AG04449 (cell line): ENCODE measurements at regions not wholly inside any gene's neighbourhood (a gene's known extent, or its start where the extent isn't known, plus 50 kb on each side); places are given as distances from the start of the nearest gene placed in this dataset.
"Not testable (repeated sequence)": the region's sequence is repeated elsewhere in the genome, so short reads cannot be mapped to it uniquely, and the experiment has no call there.

ENCODE experiments used
- CTCF ChIA-PET: fragments of 350-600 bp; formaldehyde crosslinking; extraction: SDS; loops from one replicate; lab custom pipeline; 2021; ENCODE audit warnings: antibody characterized with exemption; lab: Yijun Ruan, JAX
- POLR2A ChIA-PET: fragments of 400-600, 350-600 bp; formaldehyde crosslinking; extraction: SDS; loops from one replicate; lab custom pipeline; 2020; ENCODE audit warnings: antibody characterized with exemption, inconsistent platforms; lab: Yijun Ruan, JAX
- DNase-seq: peaks from one replicate; pipeline ENCODE4 v3.0.0-alpha.2; 2010; ENCODE audit warnings: low read depth, low spot score
- H3K4me3 ChIP-seq: 2 replicates; pipeline ENCODE4 v1.5.1; 2011; ENCODE audit warnings: low read depth, mild to moderate bottlenecking, control low read depth, low read length
- TF ChIP-seq, protein P1 (sequence below): IDR thresholded peaks from one replicate; pipeline ENCODE4 v1.5.1; 2011; ENCODE audit warnings: mild to moderate bottlenecking, moderate library complexity, low read length, control low read depth, inconsistent platforms; ENCODE audit not compliant: insufficient read depth; ENCODE audit errors: missing control alignments

DNA sequence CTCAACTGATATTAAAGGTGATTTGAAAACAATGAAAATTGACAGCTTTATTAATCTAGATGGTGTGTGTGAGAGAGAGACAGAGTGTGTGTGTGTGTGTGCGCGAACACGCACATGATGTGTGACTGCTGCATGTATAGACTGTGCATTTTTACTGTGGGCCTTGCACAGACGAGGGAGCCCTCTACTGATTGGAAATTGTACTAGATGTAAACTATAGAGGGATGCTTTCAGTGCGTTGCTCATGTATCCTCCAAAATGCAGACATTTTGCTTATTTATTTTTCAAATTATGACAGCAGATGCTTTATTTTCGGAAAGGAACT, 168.4 kb upstream of the GK2 start:
- no peak overlapping the region for H3K4me3 ChIP-seq
- ChIA-PET POLR2A (interaction anchor here (0.7 kb wide), 1 partner anchor 31 kb away, joined by 3 read pairs; no protein-coding TSS in a partner anchor), CTCF (interaction anchor here (1.0 to 2.6 kb wide), 3 partner anchors 10 to 634 kb away, joined by 3 to 14 read pairs (median 3); no protein-coding TSS in a partner anchor)
- DNase-seq, result no peak
- TF ChIP-seq, protein P1, sequence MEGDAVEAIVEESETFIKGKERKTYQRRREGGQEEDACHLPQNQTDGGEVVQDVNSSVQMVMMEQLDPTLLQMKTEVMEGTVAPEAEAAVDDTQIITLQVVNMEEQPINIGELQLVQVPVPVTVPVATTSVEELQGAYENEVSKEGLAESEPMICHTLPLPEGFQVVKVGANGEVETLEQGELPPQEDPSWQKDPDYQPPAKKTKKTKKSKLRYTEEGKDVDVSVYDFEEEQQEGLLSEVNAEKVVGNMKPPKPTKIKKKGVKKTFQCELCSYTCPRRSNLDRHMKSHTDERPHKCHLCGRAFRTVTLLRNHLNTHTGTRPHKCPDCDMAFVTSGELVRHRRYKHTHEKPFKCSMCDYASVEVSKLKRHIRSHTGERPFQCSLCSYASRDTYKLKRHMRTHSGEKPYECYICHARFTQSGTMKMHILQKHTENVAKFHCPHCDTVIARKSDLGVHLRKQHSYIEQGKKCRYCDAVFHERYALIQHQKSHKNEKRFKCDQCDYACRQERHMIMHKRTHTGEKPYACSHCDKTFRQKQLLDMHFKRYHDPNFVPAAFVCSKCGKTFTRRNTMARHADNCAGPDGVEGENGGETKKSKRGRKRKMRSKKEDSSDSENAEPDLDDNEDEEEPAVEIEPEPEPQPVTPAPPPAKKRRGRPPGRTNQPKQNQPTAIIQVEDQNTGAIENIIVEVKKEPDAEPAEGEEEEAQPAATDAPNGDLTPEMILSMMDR, result peak; percentile 47

DNA sequence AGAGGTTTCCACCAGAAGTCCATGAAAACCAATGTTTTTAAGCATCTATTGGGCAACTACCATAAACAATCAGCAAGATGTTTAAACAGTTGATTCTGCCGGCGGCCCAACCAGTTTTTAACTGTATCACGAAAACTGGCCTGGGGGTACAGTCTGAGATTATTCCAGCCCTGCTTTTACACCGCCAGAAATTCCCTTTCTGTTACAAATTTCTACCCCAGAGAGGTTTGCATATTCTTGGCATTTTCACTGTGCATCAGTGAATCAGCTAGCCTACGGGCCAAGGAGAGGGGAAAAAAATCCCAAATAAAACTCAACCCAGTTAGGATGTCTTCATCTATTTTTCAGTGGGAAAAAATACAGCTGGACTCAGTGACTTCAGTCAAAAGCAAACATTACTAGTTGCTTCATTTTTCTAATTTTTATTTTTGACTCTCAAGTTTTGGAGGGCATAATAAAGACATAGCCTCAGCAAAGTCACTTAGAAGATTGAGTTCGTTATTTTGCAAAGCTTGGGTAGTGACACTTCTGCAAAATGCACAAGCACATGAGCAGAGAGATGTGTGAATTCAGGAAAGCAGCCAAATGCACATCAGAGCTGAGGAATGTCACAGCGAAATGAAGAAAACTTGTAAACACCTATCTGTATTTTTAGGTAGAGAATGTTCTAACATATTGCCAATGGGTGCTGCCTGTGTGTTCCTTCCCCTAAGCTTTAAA, 167.8 kb upstream of the GK2 start:
- no peak for DNase-seq
- CTCF ChIA-PET, result interaction anchor here (1.0 to 2.6 kb wide), 3 partner anchors 9 to 634 kb away, joined by 3 to 14 read pairs (median 3); no protein-coding TSS in a partner anchor
- POLR2A ChIA-PET, result interaction anchor here (0.7 kb wide), 1 partner anchor 31 kb away, joined by 3 read pairs; no protein-coding TSS in a partner anchor
- TF ChIP-seq, protein P1, result no peak
- H3K4me3 ChIP-seq, result no peak overlapping the region

DNA sequence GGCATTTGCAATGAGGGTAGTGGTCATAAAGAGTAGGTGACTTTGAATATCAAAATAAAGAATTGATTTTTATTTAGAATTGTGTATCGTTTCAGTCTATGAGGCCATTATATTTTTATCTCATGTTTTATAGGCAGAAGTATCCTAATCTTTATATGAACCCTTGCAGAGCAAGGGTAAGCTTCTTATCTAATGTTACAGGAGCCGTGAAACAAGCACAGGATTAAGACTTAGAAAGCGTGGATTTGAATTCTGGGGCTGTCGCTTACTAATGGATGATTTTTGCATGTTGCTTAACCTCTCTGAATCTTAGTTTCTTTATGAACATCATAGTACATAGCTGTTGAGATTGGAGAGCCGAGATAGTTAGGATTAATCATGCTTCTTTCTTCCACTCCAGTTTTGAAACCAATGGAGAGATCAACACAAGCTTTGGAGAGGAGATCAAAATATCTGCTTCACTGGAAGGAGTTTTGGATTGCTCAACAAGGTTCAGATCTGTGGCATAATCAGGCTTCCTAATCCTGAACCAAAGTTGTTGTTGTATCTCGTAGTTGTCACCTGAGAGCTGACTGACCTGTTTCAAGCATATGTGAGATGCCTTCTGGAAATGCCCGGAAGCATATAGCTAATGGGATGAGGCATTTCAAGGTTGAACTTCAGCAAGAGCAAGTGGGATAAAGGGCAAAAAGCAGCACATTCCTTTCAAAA, 166.9 kb upstream of the GK2 start:
- no peak for DNase-seq
- ChIA-PET POLR2A (no interaction called here), CTCF (interaction anchor here (1.3 to 2.6 kb wide), 2 partner anchors 623 to 628 kb away, joined by 3 to 14 read pairs; no protein-coding TSS in a partner anchor)
- TF ChIP-seq, protein P1, result no peak
- no peak overlapping the region for H3K4me3 ChIP-seq

DNA sequence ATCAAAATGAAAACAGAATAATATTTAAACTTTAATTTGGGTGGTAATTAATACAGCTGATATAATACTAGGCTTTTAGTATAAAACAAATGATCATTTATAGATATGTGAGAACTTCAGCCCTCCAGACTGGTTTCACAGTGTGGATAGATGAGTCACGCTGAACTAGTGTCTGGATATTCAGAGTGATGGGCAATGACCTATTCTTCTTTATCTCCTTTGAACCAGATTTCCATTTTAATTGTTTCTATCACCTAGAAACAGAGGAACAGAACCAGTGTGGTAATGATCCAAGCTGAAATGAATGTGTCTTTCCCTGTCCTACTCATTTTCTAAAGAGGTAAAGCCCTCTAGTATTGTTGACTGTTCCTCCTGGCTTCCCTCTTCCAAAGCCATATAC, 155.2 kb upstream of the GK2 start:
- H3K4me3 ChIP-seq, result no peak overlapping the region
- TF ChIP-seq, protein P1, result no peak
- CTCF ChIA-PET, result no interaction called here
- DNase-seq, result no peak
- POLR2A ChIA-PET, result no interaction called here

DNA sequence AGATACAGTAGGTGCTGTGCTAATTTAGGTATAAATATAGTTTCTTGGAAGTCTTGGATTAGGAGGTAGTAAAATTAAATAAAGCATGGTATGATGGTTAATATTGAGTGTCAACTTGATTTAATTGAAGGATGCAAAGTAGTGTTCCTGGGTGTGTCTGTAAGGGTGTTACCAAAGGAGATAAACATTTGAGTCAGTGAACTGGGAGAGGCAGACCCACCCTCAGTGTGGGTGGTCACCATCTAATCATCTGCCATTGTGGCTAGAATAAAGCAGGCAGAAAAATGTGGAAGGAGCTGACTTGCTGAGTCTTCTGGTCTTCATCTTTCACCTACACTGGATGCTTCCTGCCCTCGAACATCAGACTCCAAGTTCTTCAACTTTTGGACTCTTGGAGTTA, 153.7 kb upstream of the GK2 start:
- no peak overlapping the region for H3K4me3 ChIP-seq
- TF ChIP-seq, protein P1, result no peak
- no peak for DNase-seq
- POLR2A ChIA-PET, result no interaction called here
- CTCF ChIA-PET, result no interaction called here

DNA sequence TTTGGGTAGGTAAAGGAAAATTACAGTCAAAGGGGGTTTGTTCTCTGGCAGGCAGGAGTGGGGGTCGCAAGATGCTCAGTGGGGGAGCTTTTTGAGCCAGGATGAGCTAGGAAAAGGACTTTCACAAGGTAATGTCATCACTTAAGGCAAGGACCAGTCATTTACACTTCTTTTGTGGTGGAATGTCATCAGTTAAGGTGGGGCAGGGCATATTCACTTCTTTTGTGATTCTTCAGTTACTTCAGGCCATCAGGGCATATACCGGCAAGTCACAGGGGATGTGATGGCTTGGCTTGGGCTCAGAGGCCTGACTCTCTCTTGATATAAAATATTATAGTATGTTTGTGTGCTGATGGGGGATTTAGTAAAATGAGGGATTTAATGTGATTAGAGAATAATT, 151.4 kb upstream of the GK2 start:
- POLR2A ChIA-PET, DNase-seq, H3K4me3 ChIP-seq, CTCF ChIA-PET: not testable (repeated sequence)
